UCSD-AML1 (cell line): ENCODE measurements at regions not wholly inside any gene's neighbourhood (a gene's known extent, or its start where the extent isn't known, plus 50 kb on each side); places are given as distances from the start of the nearest gene placed in this dataset.
A peak's percentile ranks its signal among the peaks of the same experiment; 100 is the strongest.

Experiments
- DNase-seq: peaks from one replicate; lab custom pipeline; 2025; ENCODE audit not compliant: unreplicated experiment; lab: John Stamatoyannopoulos, UW

- DNase-seq: no peak
These were observed 56.1 kb upstream of the SLC35G4 start for GRCh38 chr18:11553098-11553940.

- DNase-seq: no peak
These were observed 60.4 kb upstream of the SLC35G4 start for GRCh38 chr18:11548916-11549551.

GRCh38 chr18:11548396-11548795, 61.0 kb upstream of the SLC35G4 start:
- no peak for DNase-seq

GRCh38 chr18:11544060-11544633, 65.2 kb upstream of the SLC35G4 start:
- DNase-seq: no peak

GRCh38 chr18:11541179-11541578, 68.2 kb upstream of the SLC35G4 start:
- DNase-seq: no peak

- no peak for DNase-seq
These were observed 75.4 kb upstream of the SLC35G4 start for GRCh38 chr18:11533942-11534496.

GRCh38 chr18:11533513-11533890, 75.9 kb upstream of the SLC35G4 start:
- no peak for DNase-seq

GRCh38 chr18:11532758-11533512, 76.5 kb upstream of the SLC35G4 start:
- DNase-seq: no peak

GRCh38 chr18:11529081-11529480, 80.3 kb upstream of the SLC35G4 start:
- no peak for DNase-seq

- no peak for DNase-seq
These were observed 82.7 kb upstream of the SLC35G4 start for GRCh38 chr18:11526675-11527074.

- no peak for DNase-seq
These were observed 85.6 kb upstream of the SLC35G4 start for GRCh38 chr18:11523804-11524203.

GRCh38 chr18:11522992-11523391, 86.4 kb upstream of the SLC35G4 start:
- no peak for DNase-seq

- no peak for DNase-seq
These were observed 87.5 kb upstream of the SLC35G4 start for GRCh38 chr18:11521853-11522252.

- no peak for DNase-seq
These were observed 88.9 kb upstream of the SLC35G4 start for GRCh38 chr18:11520536-11520935.

- DNase-seq: peak; percentile 37
These were observed 90.4 kb upstream of the SLC35G4 start for GRCh38 chr18:11518788-11519685.

GRCh38 chr18:11517704-11518103, 91.7 kb upstream of the SLC35G4 start:
- no peak for DNase-seq

- no peak for DNase-seq
These were observed 92.5 kb upstream of the SLC35G4 start for GRCh38 chr18:11516751-11517503.

- no peak for DNase-seq
These were observed 95.1 kb upstream of the SLC35G4 start for GRCh38 chr18:11514267-11514666.
